H1 (cell line): ENCODE measurements at regions not wholly inside any gene's neighbourhood (a gene's known extent, or its start where the extent isn't known, plus 50 kb on each side); places are given as distances from the start of the nearest gene placed in this dataset.

Experiments used
- CTCF ChIP-seq, 3 experiments: IDR thresholded peaks; 1 replicate in 2 of 3; 2 replicates in 1 of 3; pipeline versions ENCODE4 v1.5.1 to v1.6.1; 2011; ENCODE audit warnings: low read length in 3 of 3, mild to moderate bottlenecking in 3 of 3, inconsistent platforms in 2 of 3, low read depth in 1 of 3, moderate library complexity in 1 of 3; ENCODE audit not compliant: insufficient read depth in 1 of 3; ENCODE audit errors: control extremely low read depth in 1 of 3
- POLR2A ChIP-seq, 2 experiments: IDR thresholded peaks; 1 replicate in 1 of 2; 2 replicates in 1 of 2; pipeline ENCODE4 v1.6.1; 2011; ENCODE audit warnings: low read depth in 2 of 2, low read length in 2 of 2, mild to moderate bottlenecking in 2 of 2; ENCODE audit errors: control extremely low read depth in 1 of 2
- POLR2AphosphoS5 ChIP-seq: IDR thresholded peaks from 2 replicates; pipeline ENCODE4 v1.6.1; 2011; ENCODE audit warnings: low read depth, low read length
- RAD21 ChIP-seq, 2 experiments: IDR thresholded peaks in 1 of 2; conservative IDR thresholded peaks in 1 of 2; 2 replicates each; pipeline ENCODE4 v1.6.1; 2011; ENCODE audit warnings: low read depth in 2 of 2, low read length in 2 of 2, improper control_type of control experiment in 1 of 2, inconsistent platforms in 1 of 2, mild to moderate bottlenecking in 1 of 2, moderate library complexity in 1 of 2
- TCF12 ChIP-seq: IDR thresholded peaks from 2 replicates; pipeline ENCODE4 v1.6.1; 2011; ENCODE audit warnings: low read depth, mild to moderate bottlenecking, low read length

GRCh38 chrX:140274811-140275525 lies 229.9 kb downstream of the SOX3 start:
- TF ChIP-seq POLR2A (IDR thresholded peaks at IDR 0.05; ENCODE audit: control extremely low read depth in 1 of 2, low read depth in 2 of 2, low read length in 2 of 2), result no peak
- no peak for TF ChIP-seq CTCF (IDR thresholded peaks at IDR 0.05; ENCODE audit: control extremely low read depth in 1 of 3, insufficient read depth in 1 of 3, low read depth in 1 of 3, low read length in 3 of 3)
- TF ChIP-seq POLR2AphosphoS5, result no peak
- TF ChIP-seq RAD21 (IDR thresholded peaks at IDR 0.05 in 1 of 2, conservative IDR thresholded peaks at IDR 0.05 in 1 of 2; ENCODE audit: low read depth in 2 of 2, low read length in 2 of 2), result no peak
- TF ChIP-seq TCF12, result no peak
